ENCODE measurements at regions not wholly inside any gene's neighbourhood (a gene's known extent, or its start where the extent isn't known, plus 50 kb on each side); places are given as distances from the start of the nearest gene placed in this dataset.

GRCh38 chr6:144840619-144841018 is 555.5 kb downstream of the UTRN start:
- TF ChIP-seq CTCF (IDR thresholded peaks at IDR 0.05) (no peak), POLR2A (IDR thresholded peaks at IDR 0.05) (no peak), POLR2AphosphoS5 (IDR thresholded peaks at IDR 0.05) (no peak)

Measured in gastroesophageal sphincter (tissue), 3 donors.